DND-41 (cell line): ENCODE measurements at regions not wholly inside any gene's neighbourhood (a gene's known extent, or its start where the extent isn't known, plus 50 kb on each side); places are given as distances from the start of the nearest gene placed in this dataset.

Experiments
- EZH2 ChIP-seq: IDR thresholded peaks from 3 replicates; pipeline ENCODE4 v1.6.1; 2012; ENCODE audit warnings: borderline replicate concordance, low read depth, mild to moderate bottlenecking, moderate library complexity, low read length, inconsistent platforms; ENCODE audit not compliant: severe bottlenecking
- TF ChIP-seq, protein P1 (sequence below): IDR thresholded peaks from 2 replicates; pipeline ENCODE4 v1.5.1; 2012; ENCODE audit warnings: borderline replicate concordance, low read length, moderate library complexity, mild to moderate bottlenecking; ENCODE audit not compliant: poor library complexity, severe bottlenecking; ENCODE audit errors: extremely low read depth

- TF ChIP-seq, protein P1, sequence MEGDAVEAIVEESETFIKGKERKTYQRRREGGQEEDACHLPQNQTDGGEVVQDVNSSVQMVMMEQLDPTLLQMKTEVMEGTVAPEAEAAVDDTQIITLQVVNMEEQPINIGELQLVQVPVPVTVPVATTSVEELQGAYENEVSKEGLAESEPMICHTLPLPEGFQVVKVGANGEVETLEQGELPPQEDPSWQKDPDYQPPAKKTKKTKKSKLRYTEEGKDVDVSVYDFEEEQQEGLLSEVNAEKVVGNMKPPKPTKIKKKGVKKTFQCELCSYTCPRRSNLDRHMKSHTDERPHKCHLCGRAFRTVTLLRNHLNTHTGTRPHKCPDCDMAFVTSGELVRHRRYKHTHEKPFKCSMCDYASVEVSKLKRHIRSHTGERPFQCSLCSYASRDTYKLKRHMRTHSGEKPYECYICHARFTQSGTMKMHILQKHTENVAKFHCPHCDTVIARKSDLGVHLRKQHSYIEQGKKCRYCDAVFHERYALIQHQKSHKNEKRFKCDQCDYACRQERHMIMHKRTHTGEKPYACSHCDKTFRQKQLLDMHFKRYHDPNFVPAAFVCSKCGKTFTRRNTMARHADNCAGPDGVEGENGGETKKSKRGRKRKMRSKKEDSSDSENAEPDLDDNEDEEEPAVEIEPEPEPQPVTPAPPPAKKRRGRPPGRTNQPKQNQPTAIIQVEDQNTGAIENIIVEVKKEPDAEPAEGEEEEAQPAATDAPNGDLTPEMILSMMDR: no peak
- TF ChIP-seq EZH2: no peak
Measured at GRCh38 chr2:41605914-41606313, 441.9 kb upstream of the PKDCC start.
